ENCODE measurements at regions not wholly inside any gene's neighbourhood (a gene's known extent, or its start where the extent isn't known, plus 50 kb on each side); places are given as distances from the start of the nearest gene placed in this dataset.

DNA sequence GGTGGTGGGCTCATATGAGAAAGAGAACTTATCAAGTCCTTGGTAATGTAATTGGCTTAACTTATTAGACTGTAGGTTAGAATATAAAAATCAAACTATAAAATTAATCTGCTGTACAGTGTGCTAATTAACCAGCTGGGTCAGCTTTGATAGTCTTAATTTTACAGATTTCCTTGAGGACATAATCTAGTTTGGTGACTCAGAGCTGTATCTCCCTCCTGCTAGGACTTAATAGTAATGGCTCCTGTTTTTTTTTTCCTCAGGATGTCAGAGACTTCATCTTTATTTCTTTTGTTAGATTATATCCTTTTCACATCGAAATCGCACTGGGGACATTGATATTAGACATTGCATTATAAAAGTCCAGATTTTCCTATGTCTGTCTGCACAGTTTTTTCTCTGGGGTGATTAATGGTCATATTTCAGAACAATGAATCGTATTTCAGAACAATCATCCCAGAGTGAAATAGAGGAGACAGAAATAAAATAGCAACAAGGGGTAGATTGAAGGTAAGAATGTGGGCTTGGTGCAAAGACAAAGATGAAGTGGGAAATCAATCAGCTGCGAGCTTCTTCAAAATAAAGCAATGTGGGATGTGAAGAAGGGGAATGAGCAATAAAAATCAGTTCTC, 346.4 kb upstream of the RIOK2 start (continued):
- no peak for TF ChIP-seq SETDB1 (IDR thresholded peaks at IDR 0.05; ENCODE audit: insufficient read length, low read length)
- TF ChIP-seq ZNF354C (tag by site-specific recombination; IDR thresholded peaks at IDR 0.05; ENCODE audit: borderline replicate concordance, low read depth): no peak
- TF ChIP-seq, protein P1, sequence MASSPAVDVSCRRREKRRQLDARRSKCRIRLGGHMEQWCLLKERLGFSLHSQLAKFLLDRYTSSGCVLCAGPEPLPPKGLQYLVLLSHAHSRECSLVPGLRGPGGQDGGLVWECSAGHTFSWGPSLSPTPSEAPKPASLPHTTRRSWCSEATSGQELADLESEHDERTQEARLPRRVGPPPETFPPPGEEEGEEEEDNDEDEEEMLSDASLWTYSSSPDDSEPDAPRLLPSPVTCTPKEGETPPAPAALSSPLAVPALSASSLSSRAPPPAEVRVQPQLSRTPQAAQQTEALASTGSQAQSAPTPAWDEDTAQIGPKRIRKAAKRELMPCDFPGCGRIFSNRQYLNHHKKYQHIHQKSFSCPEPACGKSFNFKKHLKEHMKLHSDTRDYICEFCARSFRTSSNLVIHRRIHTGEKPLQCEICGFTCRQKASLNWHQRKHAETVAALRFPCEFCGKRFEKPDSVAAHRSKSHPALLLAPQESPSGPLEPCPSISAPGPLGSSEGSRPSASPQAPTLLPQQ (tag by site-specific recombination; IDR thresholded peaks at IDR 0.05): no peak
- TF ChIP-seq ZBTB7A (tag by site-specific recombination; IDR thresholded peaks at IDR 0.05; ENCODE audit: low read depth): no peak
- TF ChIP-seq ZNF747 (tag by site-specific recombination; IDR thresholded peaks at IDR 0.05): no peak
- no peak for TF ChIP-seq GFI1B (tag by site-specific recombination; IDR thresholded peaks at IDR 0.05)

DNA sequence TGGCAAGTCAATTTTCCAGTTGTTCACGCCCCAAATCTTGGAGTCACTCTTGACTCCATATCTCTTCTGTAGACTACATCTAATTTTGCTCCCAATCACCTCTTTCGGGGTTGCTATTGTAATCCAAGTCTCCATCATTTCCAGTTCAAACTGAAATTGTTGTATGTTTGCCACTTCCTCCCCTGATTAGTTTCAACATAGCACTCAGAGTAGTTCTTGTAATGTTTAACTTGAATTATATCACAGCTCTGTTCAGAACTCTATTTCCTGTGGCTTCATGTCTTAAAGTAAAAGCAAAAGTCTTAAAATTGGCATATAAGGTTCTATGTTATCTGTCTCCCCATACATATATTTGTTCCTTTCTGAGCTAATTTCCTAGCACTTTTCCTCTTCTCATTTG, 348.5 kb upstream of the RIOK2 start:
- no peak overlapping the region for H3K4me3 ChIP-seq (ENCODE audit: low read depth, low read length)
- no peak overlapping the region for H3K27ac ChIP-seq (ENCODE audit: extremely low read depth, low read depth, low read length)
- CTCF ChIA-PET: interaction anchor here (0.6 kb wide), 2 partner anchors 142 to 1294 kb away, joined by 3 read pairs; no protein-coding TSS in a partner anchor
- POLR2A ChIA-PET: no interaction called here
- no peaks in the 10 kb centered on the region for H3K36me3 ChIP-seq (ENCODE audit: control insufficient read depth in 2 of 2, insufficient read depth in 1 of 2, low read length in 2 of 2)
- H3K9me3 ChIP-seq (ENCODE audit: control insufficient read depth, insufficient read depth, low read depth, low read length): no peaks in the 10 kb centered on the region
- TF ChIP-seq ZNF521 (tag by site-specific recombination; IDR thresholded peaks at IDR 0.05): no peak
- no peak for TF ChIP-seq TCF7L2 (IDR thresholded peaks at IDR 0.05; ENCODE audit: borderline replicate concordance, low read depth, low read length)
- no peak for TF ChIP-seq ZBTB48 (tag by site-specific recombination; IDR thresholded peaks at IDR 0.05)
- TF ChIP-seq ZNF701 (tag by site-specific recombination; IDR thresholded peaks at IDR 0.05): no peak
- TF ChIP-seq HOXC10 (CRISPR knock-in tag; IDR thresholded peaks at IDR 0.05): no peak
- TF ChIP-seq, protein P2, sequence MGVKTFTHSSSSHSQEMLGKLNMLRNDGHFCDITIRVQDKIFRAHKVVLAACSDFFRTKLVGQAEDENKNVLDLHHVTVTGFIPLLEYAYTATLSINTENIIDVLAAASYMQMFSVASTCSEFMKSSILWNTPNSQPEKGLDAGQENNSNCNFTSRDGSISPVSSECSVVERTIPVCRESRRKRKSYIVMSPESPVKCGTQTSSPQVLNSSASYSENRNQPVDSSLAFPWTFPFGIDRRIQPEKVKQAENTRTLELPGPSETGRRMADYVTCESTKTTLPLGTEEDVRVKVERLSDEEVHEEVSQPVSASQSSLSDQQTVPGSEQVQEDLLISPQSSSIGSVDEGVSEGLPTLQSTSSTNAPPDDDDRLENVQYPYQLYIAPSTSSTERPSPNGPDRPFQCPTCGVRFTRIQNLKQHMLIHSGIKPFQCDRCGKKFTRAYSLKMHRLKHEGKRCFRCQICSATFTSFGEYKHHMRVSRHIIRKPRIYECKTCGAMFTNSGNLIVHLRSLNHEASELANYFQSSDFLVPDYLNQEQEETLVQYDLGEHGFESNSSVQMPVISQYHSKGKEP (tag by site-specific recombination; IDR thresholded peaks at IDR 0.05): no peak
- no peak for TF ChIP-seq ZNF112 (tag by site-specific recombination; IDR thresholded peaks at IDR 0.05)
- no peak for TF ChIP-seq ZNF404 (tag by site-specific recombination; IDR thresholded peaks at IDR 0.05)
- no peak for TF ChIP-seq ZNF76 (tag by site-specific recombination; IDR thresholded peaks at IDR 0.05; ENCODE audit: borderline replicate concordance, low read depth)
- TF ChIP-seq HOXD13 (CRISPR knock-in tag; IDR thresholded peaks at IDR 0.05; ENCODE audit: borderline replicate concordance): no peak
- TF ChIP-seq ZNF174 (tag by site-specific recombination; IDR thresholded peaks at IDR 0.05): no peak
- TF ChIP-seq ZNF561 (tag by site-specific recombination; IDR thresholded peaks at IDR 0.05; ENCODE audit: borderline replicate concordance): no peak
- no peak for TF ChIP-seq ZNF426 (tag by site-specific recombination; IDR thresholded peaks at IDR 0.05)
- no peak for TF ChIP-seq ZNF2 (tag by site-specific recombination; IDR thresholded peaks at IDR 0.05)
- TF ChIP-seq, protein P3, sequence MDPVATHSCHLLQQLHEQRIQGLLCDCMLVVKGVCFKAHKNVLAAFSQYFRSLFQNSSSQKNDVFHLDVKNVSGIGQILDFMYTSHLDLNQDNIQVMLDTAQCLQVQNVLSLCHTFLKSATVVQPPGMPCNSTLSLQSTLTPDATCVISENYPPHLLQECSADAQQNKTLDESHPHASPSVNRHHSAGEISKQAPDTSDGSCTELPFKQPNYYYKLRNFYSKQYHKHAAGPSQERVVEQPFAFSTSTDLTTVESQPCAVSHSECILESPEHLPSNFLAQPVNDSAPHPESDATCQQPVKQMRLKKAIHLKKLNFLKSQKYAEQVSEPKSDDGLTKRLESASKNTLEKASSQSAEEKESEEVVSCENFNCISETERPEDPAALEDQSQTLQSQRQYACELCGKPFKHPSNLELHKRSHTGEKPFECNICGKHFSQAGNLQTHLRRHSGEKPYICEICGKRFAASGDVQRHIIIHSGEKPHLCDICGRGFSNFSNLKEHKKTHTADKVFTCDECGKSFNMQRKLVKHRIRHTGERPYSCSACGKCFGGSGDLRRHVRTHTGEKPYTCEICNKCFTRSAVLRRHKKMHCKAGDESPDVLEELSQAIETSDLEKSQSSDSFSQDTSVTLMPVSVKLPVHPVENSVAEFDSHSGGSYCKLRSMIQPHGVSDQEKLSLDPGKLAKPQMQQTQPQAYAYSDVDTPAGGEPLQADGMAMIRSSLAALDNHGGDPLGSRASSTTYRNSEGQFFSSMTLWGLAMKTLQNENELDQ (tag by site-specific recombination; IDR thresholded peaks at IDR 0.05; ENCODE audit: low read depth): no peak
- TF ChIP-seq KLF7 (tag by site-specific recombination; IDR thresholded peaks at IDR 0.05; ENCODE audit: borderline replicate concordance): no peak
- H3K4me1 ChIP-seq (ENCODE audit: control insufficient read depth, insufficient read depth, low read length): no peaks in the 10 kb centered on the region
